Fibroblast of mammary gland (primary cell): ENCODE measurements at regions not wholly inside any gene's neighbourhood (a gene's known extent, or its start where the extent isn't known, plus 50 kb on each side); places are given as distances from the start of the nearest gene placed in this dataset.

Source experiments
- DNase-seq: peaks from one replicate; pipeline ENCODE4 v3.0.0-alpha.2; 2010; ENCODE audit warnings: low read depth
- H3K4me3 ChIP-seq: 2 replicates; pipeline ENCODE4 v1.5.1; 2011; ENCODE audit warnings: low read depth, mild to moderate bottlenecking, low read length, moderate library complexity; ENCODE audit not compliant: control insufficient read depth
- CTCF ChIP-seq: conservative IDR thresholded peaks from 2 replicates; pipeline ENCODE4 v1.5.1; 2011; ENCODE audit warnings: low read depth, low read length, inconsistent platforms; ENCODE audit not compliant: control insufficient read depth, insufficient read depth

- no peak for TF ChIP-seq CTCF
- H3K4me3 ChIP-seq: no peak overlapping the region
- DNase-seq: no peak
These were observed 280.5 kb downstream of the TBL1XR1 start for GRCh38 chr3:176916777-176917176.

GRCh38 chr3:176914764-176915163 is 282.5 kb downstream of the TBL1XR1 start:
- no peak for TF ChIP-seq CTCF
- no peak for DNase-seq

GRCh38 chr3:176911579-176911978 is 285.7 kb downstream of the TBL1XR1 start:
- no peak for DNase-seq
- no peak overlapping the region for H3K4me3 ChIP-seq
- no peak for TF ChIP-seq CTCF

More at GRCh38 chr3:176914764-176915163, 282.5 kb downstream of the TBL1XR1 start:
- no peak overlapping the region for H3K4me3 ChIP-seq

GRCh38 chr3:176909044-176909443 is 288.2 kb downstream of the TBL1XR1 start:
- TF ChIP-seq CTCF: no peak
- DNase-seq: no peak
- no peak overlapping the region for H3K4me3 ChIP-seq

- no peak overlapping the region for H3K4me3 ChIP-seq
- TF ChIP-seq CTCF: no peak
- DNase-seq: peak; percentile 89
These were observed 291.0 kb downstream of the TBL1XR1 start for GRCh38 chr3:176906046-176906905.

GRCh38 chr3:176905331-176905730 is 292.0 kb downstream of the TBL1XR1 start:
- DNase-seq: no peak
- TF ChIP-seq CTCF: no peak
- H3K4me3 ChIP-seq: no peak overlapping the region
